ENCODE measurements at regions not wholly inside any gene's neighbourhood (a gene's known extent, or its start where the extent isn't known, plus 50 kb on each side); places are given as distances from the start of the nearest gene placed in this dataset.
"Not testable (repeated sequence)": the region's sequence is repeated elsewhere in the genome, so short reads cannot be mapped to it uniquely, and the experiment has no call there.

DNA sequence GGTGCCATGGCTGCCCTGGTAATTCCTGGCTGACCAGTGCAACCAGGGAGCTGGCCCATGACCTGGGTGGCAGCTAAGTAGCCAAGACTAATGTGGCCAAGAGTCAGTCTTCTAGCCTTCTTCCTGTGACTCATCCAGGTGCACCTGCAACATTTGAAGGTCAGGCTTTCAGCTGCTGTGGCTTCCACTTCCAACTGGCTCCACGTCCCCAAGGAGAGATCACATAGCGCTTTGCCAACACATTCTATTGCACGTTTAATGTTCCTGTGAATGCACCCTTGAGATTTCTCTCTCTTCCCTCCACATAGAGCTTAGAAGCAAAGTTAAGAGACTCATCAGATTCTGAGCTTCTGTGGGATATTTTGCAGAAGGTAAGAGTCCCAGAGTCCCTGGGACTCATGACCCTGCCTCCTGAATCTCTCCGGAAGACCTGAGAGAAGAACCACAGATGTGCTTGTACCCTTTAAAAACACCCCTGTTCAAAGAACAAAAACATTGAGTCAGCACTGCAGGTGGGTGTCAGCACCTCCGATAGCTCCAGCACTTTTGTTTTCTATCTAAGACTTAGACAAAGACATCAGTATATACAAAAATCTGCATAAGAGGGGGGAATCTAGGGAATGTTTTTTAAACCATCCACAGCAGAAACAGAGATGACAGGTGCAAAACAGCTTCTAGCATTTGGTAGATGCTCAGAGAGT lies 88.5 kb upstream of the DRD5 start:
- TF ChIP-seq EP300 (IDR thresholded peaks at IDR 0.05); CHD4 (IDR thresholded peaks at IDR 0.05; ENCODE audit: borderline replicate concordance); POLR2A (IDR thresholded peaks at IDR 0.05; ENCODE audit: low read length); BHLHE40 (IDR thresholded peaks at IDR 0.05; ENCODE audit: low read depth, low read length); JUNB (IDR thresholded peaks at IDR 0.05); NR3C1 (IDR thresholded peaks at IDR 0.05): not testable (repeated sequence)
- TF ChIP-seq, protein P1, sequence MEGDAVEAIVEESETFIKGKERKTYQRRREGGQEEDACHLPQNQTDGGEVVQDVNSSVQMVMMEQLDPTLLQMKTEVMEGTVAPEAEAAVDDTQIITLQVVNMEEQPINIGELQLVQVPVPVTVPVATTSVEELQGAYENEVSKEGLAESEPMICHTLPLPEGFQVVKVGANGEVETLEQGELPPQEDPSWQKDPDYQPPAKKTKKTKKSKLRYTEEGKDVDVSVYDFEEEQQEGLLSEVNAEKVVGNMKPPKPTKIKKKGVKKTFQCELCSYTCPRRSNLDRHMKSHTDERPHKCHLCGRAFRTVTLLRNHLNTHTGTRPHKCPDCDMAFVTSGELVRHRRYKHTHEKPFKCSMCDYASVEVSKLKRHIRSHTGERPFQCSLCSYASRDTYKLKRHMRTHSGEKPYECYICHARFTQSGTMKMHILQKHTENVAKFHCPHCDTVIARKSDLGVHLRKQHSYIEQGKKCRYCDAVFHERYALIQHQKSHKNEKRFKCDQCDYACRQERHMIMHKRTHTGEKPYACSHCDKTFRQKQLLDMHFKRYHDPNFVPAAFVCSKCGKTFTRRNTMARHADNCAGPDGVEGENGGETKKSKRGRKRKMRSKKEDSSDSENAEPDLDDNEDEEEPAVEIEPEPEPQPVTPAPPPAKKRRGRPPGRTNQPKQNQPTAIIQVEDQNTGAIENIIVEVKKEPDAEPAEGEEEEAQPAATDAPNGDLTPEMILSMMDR (IDR thresholded peaks at IDR 0.05), result not testable (repeated sequence)
- TF ChIP-seq, protein P2, sequence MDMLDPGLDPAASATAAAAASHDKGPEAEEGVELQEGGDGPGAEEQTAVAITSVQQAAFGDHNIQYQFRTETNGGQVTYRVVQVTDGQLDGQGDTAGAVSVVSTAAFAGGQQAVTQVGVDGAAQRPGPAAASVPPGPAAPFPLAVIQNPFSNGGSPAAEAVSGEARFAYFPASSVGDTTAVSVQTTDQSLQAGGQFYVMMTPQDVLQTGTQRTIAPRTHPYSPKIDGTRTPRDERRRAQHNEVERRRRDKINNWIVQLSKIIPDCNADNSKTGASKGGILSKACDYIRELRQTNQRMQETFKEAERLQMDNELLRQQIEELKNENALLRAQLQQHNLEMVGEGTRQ (IDR thresholded peaks at IDR 0.05), result not testable (repeated sequence)

Data from A549 (cell line).